ENCODE measurements at regions not wholly inside any gene's neighbourhood (a gene's known extent, or its start where the extent isn't known, plus 50 kb on each side); places are given as distances from the start of the nearest gene placed in this dataset.
A peak's percentile ranks its signal among the peaks of the same experiment; 100 is the strongest.

GRCh38 chr14:71709076-71709475 is 223.2 kb upstream of the RGS6 start:
- no peaks in the 10 kb centered on the region for H3K79me2 ChIP-seq (ENCODE audit: insufficient read depth, low read length)
- no peak for ATAC-seq (ENCODE audit: insufficient read depth, low read depth)
- no peak overlapping the region for H3K27ac ChIP-seq (ENCODE audit: low read length)
- no peaks in the 10 kb centered on the region for H3K27me3 ChIP-seq (ENCODE audit: insufficient read depth, low read length, poor library complexity)
- no peaks in the 10 kb centered on the region for H4K20me1 ChIP-seq (ENCODE audit: insufficient read depth, low read length)
- no peak overlapping the region for H3K4me3 ChIP-seq (ENCODE audit: low read depth in 1 of 2, low read length in 2 of 2)
- no peak overlapping the region for H3K4me2 ChIP-seq (ENCODE audit: insufficient read depth, low read length)
- H3K36me3 ChIP-seq (ENCODE audit: insufficient read depth, low read length), result peaks cover 64% of the 10 kb centered on the region
- TF ChIP-seq EZH2 (IDR thresholded peaks at IDR 0.05; ENCODE audit: borderline replicate concordance, low read depth, low read length, severe bottlenecking), result no peak
- TF ChIP-seq, protein P1, sequence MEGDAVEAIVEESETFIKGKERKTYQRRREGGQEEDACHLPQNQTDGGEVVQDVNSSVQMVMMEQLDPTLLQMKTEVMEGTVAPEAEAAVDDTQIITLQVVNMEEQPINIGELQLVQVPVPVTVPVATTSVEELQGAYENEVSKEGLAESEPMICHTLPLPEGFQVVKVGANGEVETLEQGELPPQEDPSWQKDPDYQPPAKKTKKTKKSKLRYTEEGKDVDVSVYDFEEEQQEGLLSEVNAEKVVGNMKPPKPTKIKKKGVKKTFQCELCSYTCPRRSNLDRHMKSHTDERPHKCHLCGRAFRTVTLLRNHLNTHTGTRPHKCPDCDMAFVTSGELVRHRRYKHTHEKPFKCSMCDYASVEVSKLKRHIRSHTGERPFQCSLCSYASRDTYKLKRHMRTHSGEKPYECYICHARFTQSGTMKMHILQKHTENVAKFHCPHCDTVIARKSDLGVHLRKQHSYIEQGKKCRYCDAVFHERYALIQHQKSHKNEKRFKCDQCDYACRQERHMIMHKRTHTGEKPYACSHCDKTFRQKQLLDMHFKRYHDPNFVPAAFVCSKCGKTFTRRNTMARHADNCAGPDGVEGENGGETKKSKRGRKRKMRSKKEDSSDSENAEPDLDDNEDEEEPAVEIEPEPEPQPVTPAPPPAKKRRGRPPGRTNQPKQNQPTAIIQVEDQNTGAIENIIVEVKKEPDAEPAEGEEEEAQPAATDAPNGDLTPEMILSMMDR (IDR thresholded peaks at IDR 0.05; ENCODE audit: borderline replicate concordance, extremely low read depth, low read length, poor library complexity, severe bottlenecking), result no peak
- peaks cover 8% of the 10 kb centered on the region for H3K4me1 ChIP-seq (ENCODE audit: insufficient read depth, low read length)
- no peak overlapping the region for H2AFZ ChIP-seq (ENCODE audit: low read depth, low read length)
- no peak overlapping the region for H3K9ac ChIP-seq (ENCODE audit: low read depth, low read length)
- no peak for DNase-seq
- no peaks in the 10 kb centered on the region for H3K9me3 ChIP-seq (ENCODE audit: insufficient read depth, low read length, severe bottlenecking)

- no peak for TF ChIP-seq EZH2 (IDR thresholded peaks at IDR 0.05; ENCODE audit: borderline replicate concordance, low read depth, low read length, severe bottlenecking)
- TF ChIP-seq, protein P1 (IDR thresholded peaks at IDR 0.05; ENCODE audit: borderline replicate concordance, extremely low read depth, low read length, poor library complexity, severe bottlenecking), result no peak
- H4K20me1 ChIP-seq (ENCODE audit: insufficient read depth, low read length), result no peaks in the 10 kb centered on the region
- no peak overlapping the region for H3K4me3 ChIP-seq (ENCODE audit: low read depth in 1 of 2, low read length in 2 of 2)
- no peaks in the 10 kb centered on the region for H3K9me3 ChIP-seq (ENCODE audit: insufficient read depth, low read length, severe bottlenecking)
- no peak for ATAC-seq (ENCODE audit: insufficient read depth, low read depth)
- H3K79me2 ChIP-seq (ENCODE audit: insufficient read depth, low read length), result no peaks in the 10 kb centered on the region
- peaks cover 56% of the 10 kb centered on the region for H3K36me3 ChIP-seq (ENCODE audit: insufficient read depth, low read length)
- no peak overlapping the region for H3K27ac ChIP-seq (ENCODE audit: low read length)
- H3K27me3 ChIP-seq (ENCODE audit: insufficient read depth, low read length, poor library complexity), result no peaks in the 10 kb centered on the region
- no peak overlapping the region for H3K4me2 ChIP-seq (ENCODE audit: insufficient read depth, low read length)
- H3K9ac ChIP-seq (ENCODE audit: low read depth, low read length), result no peak overlapping the region
- no peak for DNase-seq
- H3K4me1 ChIP-seq (ENCODE audit: insufficient read depth, low read length), result peaks cover 8% of the 10 kb centered on the region
- H2AFZ ChIP-seq (ENCODE audit: low read depth, low read length), result no peak overlapping the region
Observed at GRCh38 chr14:71709987-71710386, 222.2 kb upstream of the RGS6 start.

GRCh38 chr14:71711125-71711524 is 221.1 kb upstream of the RGS6 start:
- Histone ChIP-seq H3K27me3 (ENCODE audit: insufficient read depth, low read length, poor library complexity) (no peaks in the 10 kb centered on the region), H3K9ac (ENCODE audit: low read depth, low read length) (no peak overlapping the region), H3K9me3 (ENCODE audit: insufficient read depth, low read length, severe bottlenecking) (no peaks in the 10 kb centered on the region), H3K36me3 (ENCODE audit: insufficient read depth, low read length) (peaks cover 49% of the 10 kb centered on the region), H3K4me3 (ENCODE audit: low read depth in 1 of 2, low read length in 2 of 2) (no peak overlapping the region), H4K20me1 (ENCODE audit: insufficient read depth, low read length) (no peaks in the 10 kb centered on the region), H3K4me1 (ENCODE audit: insufficient read depth, low read length) (peaks cover 8% of the 10 kb centered on the region), H2AFZ (ENCODE audit: low read depth, low read length) (no peak overlapping the region), H3K79me2 (ENCODE audit: insufficient read depth, low read length) (no peaks in the 10 kb centered on the region), H3K27ac (ENCODE audit: low read length) (peak overlapping the region; percentile 60), H3K4me2 (ENCODE audit: insufficient read depth, low read length) (no peak overlapping the region)
- TF ChIP-seq EZH2 (IDR thresholded peaks at IDR 0.05; ENCODE audit: borderline replicate concordance, low read depth, low read length, severe bottlenecking), result no peak
- TF ChIP-seq, protein P1 (IDR thresholded peaks at IDR 0.05; ENCODE audit: borderline replicate concordance, extremely low read depth, low read length, poor library complexity, severe bottlenecking), result peak; percentile 65
- ATAC-seq (ENCODE audit: insufficient read depth, low read depth) (peak; percentile 90), DNase-seq (peak; percentile 27)

DNA sequence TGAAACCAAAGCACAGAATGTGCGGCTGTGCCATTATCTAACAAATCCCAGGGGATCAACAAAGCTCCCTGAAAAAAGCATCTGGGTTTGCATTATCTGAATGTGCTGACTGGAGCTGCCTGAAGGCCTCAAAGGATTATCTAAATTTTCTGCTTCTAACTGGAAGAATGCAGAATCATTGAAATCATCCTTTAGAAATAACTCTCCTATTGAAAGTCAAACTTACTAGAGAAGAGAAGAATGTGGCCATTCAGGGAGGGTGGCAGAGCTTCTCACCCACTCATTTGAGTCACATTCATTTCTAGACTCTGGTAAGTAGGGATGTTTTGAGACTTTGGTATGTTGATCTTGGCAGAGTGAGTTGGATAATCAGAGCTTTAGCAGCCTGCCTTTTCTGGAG is 220.6 kb upstream of the RGS6 start:
- Histone ChIP-seq H3K4me3 (ENCODE audit: low read depth in 1 of 2, low read length in 2 of 2) (no peak overlapping the region), H3K9ac (ENCODE audit: low read depth, low read length) (no peak overlapping the region), H3K4me2 (ENCODE audit: insufficient read depth, low read length) (no peak overlapping the region), H3K36me3 (ENCODE audit: insufficient read depth, low read length) (peaks cover 54% of the 10 kb centered on the region), H4K20me1 (ENCODE audit: insufficient read depth, low read length) (no peaks in the 10 kb centered on the region), H3K27me3 (ENCODE audit: insufficient read depth, low read length, poor library complexity) (no peaks in the 10 kb centered on the region), H3K4me1 (ENCODE audit: insufficient read depth, low read length) (peaks cover 8% of the 10 kb centered on the region), H3K27ac (ENCODE audit: low read length) (peak overlapping the region; percentile 60; the same call in 1 of the 2 replicates), H3K79me2 (ENCODE audit: insufficient read depth, low read length) (no peaks in the 10 kb centered on the region), H2AFZ (ENCODE audit: low read depth, low read length) (no peak overlapping the region), H3K9me3 (ENCODE audit: insufficient read depth, low read length, severe bottlenecking) (no peaks in the 10 kb centered on the region)
- TF ChIP-seq EZH2 (IDR thresholded peaks at IDR 0.05; ENCODE audit: borderline replicate concordance, low read depth, low read length, severe bottlenecking), result no peak
- TF ChIP-seq, protein P1 (IDR thresholded peaks at IDR 0.05; ENCODE audit: borderline replicate concordance, extremely low read depth, low read length, poor library complexity, severe bottlenecking), result no peak
- no peak for DNase-seq
- ATAC-seq (ENCODE audit: insufficient read depth, low read depth), result no peak

Measured in DND-41 (cell line).